22Rv1 (cell line): ENCODE measurements at regions not wholly inside any gene's neighbourhood (a gene's known extent, or its start where the extent isn't known, plus 50 kb on each side); places are given as distances from the start of the nearest gene placed in this dataset.
"Not testable (repeated sequence)": the region's sequence is repeated elsewhere in the genome, so short reads cannot be mapped to it uniquely, and the experiment has no call there.

ENCODE experiments used
- ZFX ChIP-seq: fragments of 450-650 bp; IDR thresholded peaks from 2 replicates; pipeline ENCODE4 v1.6.1; 2017; ENCODE audit warnings: antibody characterized with exemption, borderline replicate concordance
- TF ChIP-seq, protein P1 (sequence below): fragments of 450-650 bp; IDR thresholded peaks from 2 replicates; pipeline ENCODE4 v1.5.1; 2017; ENCODE audit warnings: mild to moderate bottlenecking

DNA sequence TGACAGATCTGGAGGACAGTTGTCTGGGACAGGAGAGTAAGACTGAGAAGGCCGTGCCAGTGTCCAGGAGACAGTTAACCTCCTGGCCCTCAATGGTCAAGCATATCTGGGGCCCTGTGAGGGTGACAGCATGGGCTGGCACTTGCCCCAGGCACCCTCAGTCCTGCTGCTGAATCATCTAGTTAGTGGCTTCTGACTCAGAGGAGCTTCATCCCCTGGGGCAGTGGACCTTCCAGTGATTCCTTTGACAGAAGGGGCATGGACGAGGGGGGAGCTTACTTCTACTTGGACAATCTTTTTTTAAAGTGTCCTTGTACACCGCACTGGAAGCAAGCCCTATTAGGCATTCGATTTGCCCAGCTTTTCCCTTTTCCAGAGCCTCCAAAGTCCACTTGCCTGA, 352.7 kb upstream of the TMPRSS15 start:
- TF ChIP-seq, protein P1, sequence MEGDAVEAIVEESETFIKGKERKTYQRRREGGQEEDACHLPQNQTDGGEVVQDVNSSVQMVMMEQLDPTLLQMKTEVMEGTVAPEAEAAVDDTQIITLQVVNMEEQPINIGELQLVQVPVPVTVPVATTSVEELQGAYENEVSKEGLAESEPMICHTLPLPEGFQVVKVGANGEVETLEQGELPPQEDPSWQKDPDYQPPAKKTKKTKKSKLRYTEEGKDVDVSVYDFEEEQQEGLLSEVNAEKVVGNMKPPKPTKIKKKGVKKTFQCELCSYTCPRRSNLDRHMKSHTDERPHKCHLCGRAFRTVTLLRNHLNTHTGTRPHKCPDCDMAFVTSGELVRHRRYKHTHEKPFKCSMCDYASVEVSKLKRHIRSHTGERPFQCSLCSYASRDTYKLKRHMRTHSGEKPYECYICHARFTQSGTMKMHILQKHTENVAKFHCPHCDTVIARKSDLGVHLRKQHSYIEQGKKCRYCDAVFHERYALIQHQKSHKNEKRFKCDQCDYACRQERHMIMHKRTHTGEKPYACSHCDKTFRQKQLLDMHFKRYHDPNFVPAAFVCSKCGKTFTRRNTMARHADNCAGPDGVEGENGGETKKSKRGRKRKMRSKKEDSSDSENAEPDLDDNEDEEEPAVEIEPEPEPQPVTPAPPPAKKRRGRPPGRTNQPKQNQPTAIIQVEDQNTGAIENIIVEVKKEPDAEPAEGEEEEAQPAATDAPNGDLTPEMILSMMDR, result not testable (repeated sequence)
- TF ChIP-seq ZFX, result not testable (repeated sequence)
